GM20431 (cell line): ENCODE measurements at regions not wholly inside any gene's neighbourhood (a gene's known extent, or its start where the extent isn't known, plus 50 kb on each side); places are given as distances from the start of the nearest gene placed in this dataset.
"Not testable (repeated sequence)": the region's sequence is repeated elsewhere in the genome, so short reads cannot be mapped to it uniquely, and the experiment has no call there.

Source experiments
- in situ Hi-C: fragments of 300-500 bp; cut with MseI, MboI; formaldehyde crosslinking; loops from one replicate; pipeline ENCODE4 v1.15.0; 2020; ENCODE audit warnings: low sequenced_read_pairs; ENCODE audit not compliant: unreplicated experiment

GRCh38 chr10:89942217-89942616 is 240.8 kb downstream of the KIF20B start:
- in situ Hi-C loops = no loop called here

DNA sequence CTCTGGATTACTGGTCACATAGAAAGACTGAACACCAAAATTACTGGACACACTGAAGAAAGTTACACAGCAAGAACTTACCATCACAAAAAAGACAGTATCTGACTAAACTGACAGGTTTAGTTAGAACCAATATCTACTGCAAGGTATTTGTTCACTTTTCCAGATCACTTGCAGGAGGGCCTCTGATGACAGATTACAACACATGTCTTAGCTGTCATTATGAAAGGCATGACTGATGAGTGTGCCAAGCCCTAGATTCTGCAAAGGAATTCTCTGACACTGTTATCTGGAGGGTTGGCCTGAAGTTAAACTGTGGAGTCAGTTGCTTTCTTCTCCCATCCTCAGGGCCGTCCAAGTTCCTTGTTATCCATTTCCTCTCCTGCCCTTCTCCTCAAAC is 242.7 kb downstream of the KIF20B start:
- in situ Hi-C loops = no loop called here

- in situ Hi-C loops = no loop called here
These were observed 244.7 kb downstream of the KIF20B start for GRCh38 chr10:89946106-89946505.

- in situ Hi-C loops = no loop called here
These were observed 248.1 kb downstream of the KIF20B start for GRCh38 chr10:89949496-89949895.

- in situ Hi-C loops = no loop called here
These were observed 250.9 kb downstream of the KIF20B start for GRCh38 chr10:89952325-89952724.

DNA sequence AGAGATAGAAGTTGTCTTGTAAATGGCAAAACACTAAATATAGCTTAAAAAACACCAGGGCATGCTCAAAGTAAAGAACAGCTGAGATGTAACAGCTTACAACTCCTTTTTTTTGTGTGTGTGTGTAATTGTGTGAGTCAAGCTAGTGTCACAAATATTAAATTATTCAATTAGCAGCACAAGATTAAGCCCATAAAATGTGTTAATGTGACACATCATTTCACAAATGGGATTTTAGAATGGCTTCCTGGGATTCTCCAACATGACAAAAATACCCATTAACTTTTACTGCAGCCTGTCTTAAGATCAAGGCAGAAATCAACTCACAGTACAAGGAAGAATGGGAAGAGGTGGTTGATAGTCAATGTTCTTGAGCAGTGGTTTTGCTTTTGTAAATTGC is 251.4 kb downstream of the KIF20B start:
- in situ Hi-C loops = no loop called here

DNA sequence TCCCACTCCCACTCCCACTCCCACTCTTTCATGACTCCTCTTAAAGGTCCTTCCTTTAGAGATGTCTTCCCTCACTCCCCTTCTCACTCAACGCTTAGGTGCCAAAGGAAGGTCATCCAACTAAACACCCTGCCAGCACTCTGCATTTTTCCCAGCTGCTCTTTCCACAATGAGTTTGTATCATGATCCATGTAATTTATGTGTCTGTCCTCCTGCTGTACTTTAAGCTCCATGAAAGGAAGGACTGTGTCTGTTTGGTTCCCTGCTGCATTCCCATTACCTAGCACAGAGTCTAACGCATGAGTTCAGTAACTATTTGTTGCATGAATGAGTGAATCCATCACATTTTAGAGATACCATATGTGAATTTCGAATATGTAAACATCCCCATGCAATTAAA is 252.7 kb downstream of the KIF20B start:
- in situ Hi-C loops = no loop called here

DNA sequence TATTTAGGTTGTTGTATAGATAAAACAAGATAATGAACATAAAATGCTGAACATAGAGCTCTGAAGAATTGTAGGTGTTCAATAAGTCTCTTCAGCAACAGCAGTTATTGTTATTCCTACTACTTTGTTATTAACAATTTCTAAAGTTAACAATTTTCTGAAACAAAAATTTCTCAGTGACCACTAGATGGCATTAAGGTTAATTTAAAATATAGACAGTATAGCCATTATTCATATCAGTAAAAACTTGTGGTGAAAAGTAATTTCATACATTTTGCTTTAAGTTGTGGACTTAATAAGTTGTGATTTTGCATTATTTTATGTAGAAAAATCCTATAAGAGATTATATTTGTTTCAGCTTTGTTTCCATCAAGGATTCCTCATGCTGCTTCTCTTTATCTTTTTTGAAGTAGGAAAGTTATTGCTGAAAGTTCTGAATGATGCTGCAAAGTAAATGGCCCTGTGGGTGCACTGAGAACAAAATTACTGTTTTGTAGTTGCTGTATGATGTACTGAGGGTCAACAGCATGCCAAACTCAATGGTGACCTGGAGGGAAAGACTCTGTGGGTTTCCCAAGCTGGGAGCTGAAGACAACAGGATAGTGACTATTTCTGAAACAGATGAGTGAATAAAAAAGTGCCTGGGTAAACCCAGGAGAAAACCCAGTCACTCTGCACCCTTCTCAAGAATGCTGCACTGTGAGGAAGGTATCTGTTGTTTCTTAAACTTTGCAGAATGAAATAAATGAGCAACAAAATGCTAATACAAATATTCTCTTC is 253.6 kb downstream of the KIF20B start:
- in situ Hi-C loops = no loop called here

DNA sequence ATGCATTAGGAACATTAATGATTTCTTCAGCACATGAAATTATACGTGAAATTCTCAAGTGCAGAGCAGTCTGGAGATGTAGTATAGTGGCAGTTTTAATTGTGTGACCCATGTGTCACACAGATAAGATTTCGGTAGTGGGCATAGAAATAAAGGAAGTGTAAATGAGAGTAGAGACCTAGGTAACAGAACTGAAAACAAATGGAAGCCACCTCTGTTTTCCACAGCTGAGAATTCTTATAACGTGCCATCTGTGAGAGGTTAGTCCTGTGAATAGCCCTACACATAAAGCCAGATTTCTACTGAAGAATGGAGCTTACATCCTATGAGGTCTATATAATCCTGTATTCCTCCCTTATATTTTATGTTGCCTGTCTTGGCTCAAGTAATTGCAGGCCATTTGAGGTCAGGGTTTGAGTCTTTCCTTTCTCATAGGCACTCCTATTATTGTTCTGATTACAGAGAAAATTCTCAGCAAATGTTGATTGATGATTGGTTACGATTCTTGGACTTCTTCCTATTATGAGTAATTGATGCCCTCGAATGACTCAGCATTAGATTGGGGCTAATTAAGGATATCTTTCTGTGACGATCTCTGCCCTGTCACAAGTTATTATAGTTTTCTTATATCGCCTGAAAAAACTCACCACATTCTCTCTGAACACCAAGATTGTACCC is 258.2 kb downstream of the KIF20B start:
- in situ Hi-C loops = no loop called here

DNA sequence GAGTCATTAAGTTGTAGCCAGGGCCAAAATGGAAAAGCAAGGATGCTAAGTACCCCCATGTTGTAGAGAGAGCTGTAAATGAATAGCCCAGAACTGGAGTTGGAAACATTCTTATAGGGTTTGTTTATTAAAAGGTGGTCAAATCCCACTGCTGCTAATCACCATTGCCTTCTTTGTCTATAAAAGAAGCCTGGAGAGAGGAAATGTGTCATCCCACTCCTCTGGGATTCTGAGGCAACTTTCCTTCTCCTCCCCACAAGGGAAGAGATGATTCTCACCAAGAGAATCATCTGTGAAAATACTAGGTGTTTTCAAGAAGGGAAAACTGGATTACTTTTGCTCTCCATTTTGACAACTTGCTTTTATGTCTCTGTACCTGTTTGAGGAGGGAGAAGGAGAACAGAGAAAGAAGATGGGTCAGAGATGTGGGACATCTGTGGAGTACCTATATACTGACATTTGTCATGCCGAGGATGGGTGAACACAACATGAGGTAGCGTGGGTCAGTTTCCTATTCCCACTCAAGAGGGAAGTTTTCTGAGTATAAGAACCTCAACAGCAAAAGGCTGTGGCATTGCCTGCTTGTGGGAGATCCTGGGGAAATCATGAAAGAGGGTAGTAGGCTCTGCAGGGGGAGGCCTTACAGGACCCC is 262.2 kb downstream of the KIF20B start:
- in situ Hi-C loops = no loop called here

DNA sequence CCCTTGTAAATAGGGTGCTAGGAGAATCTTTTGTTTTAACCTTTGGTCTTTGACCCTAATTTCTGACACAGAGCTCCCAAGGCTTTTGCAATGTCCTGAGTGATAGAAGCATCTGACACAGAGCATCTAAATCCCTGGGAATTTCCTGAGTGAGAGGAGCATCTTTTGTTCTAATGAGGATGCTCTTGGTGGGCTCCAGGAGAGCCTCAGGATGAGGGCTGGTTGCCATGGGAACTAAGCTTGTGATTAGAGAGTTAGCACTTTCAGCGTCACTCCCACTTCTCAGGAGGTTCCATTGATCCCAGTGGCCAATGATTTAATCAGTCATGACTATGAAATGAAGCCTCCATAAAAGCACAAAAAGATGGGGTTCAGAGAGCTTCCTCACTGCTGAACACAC is 264.8 kb downstream of the KIF20B start:
- in situ Hi-C loops = no loop called here

GRCh38 chr10:89973326-89973725 is 271.9 kb downstream of the KIF20B start:
- in situ Hi-C loops = no loop called here

DNA sequence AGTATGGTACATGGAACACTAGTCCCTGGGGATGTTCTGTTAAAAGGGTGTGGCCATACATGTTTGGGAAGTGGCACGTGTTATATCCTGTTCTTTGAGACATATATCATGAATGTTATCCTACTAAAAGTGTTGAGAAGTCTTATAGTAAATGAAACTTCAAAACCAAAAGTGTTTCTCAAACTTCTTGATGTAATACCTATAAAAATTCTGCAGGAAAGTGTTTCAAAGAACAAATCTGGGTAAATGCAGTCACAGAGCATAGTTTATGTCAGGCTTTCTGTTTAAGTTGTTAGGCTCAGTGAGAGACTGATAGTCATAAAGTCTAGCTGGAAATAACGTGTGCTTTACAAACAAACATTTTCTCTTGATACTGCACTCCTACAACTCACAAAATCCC is 273.7 kb downstream of the KIF20B start:
- in situ Hi-C loops = no loop called here

GRCh38 chr10:89975771-89976170 is 274.4 kb downstream of the KIF20B start:
- in situ Hi-C loops = no loop called here

GRCh38 chr10:89978081-89978480 is 276.7 kb downstream of the KIF20B start:
- in situ Hi-C loops = no loop called here

DNA sequence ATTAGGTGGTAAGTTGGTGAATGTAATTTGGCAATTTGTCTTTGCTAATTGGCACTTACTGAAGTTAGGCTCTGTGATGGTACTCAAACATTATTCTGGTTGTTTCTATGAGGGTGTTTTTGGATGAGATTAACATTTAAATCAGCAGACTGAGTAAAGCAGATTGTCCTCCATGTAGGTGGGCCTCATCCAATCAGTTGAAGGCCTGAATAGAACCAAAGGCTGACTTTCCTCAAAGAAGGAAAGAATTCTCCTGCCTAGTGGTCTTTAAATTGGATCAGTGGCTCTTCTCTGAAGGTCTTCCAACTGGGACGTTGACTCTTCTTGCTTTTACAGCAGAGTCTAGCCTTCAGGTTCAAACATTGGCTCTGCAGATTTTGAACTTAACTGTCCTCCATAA is 278.3 kb downstream of the KIF20B start:
- in situ Hi-C loops = no loop called here

GRCh38 chr10:89980166-89980565 is 278.8 kb downstream of the KIF20B start:
- in situ Hi-C loops = no loop called here

DNA sequence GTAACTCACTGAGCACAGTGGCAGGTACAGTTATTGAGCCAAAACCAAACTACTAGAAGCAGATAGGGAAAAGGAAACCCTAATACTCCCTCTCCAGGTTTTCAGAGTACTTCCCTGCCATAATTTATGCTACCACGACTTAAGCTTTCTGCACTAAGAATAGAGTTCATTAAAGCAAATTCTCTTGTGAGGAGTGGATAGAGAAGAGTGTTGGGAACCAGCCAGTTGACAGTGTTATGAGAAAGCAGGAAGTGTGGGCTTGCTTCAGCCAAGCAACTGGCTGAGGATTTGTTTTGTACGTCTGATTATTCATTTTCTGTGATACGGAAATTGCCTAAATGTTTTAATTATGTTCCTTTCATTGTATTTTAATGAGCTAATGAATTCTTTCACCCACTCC is 280.5 kb downstream of the KIF20B start:
- in situ Hi-C loops = no loop called here

- in situ Hi-C loops = no loop called here
These were observed 284.1 kb downstream of the KIF20B start for GRCh38 chr10:89985446-89985845.

DNA sequence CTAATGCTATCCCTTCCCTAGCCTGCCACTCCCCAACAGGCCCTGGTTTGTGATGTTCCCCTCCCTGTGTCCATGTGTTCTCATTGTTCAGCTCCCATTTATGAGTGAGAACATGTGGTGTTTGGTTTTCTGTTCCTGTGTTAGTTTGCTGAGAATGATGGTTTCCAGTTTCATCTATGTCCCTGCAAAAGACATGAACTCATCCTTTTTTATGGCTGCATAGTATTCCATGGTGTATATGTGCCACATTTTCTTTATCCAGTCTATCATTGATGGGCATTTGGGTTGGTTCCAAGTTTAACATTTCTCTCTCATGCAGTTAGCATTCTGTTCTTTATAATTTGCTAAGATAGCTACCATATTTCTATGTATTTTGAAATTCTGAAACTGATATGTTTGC is 287.0 kb downstream of the KIF20B start:
- in situ Hi-C loops = not testable (repeated sequence)

- in situ Hi-C loops = no loop called here
These were observed 291.2 kb downstream of the KIF20B start for GRCh38 chr10:89992575-89992974.
